Gastrocnemius medialis (tissue), 4 donors: ENCODE measurements at regions not wholly inside any gene's neighbourhood (a gene's known extent, or its start where the extent isn't known, plus 50 kb on each side); places are given as distances from the start of the nearest gene placed in this dataset.
A peak's percentile ranks its signal among the peaks of the same experiment; 100 is the strongest.

Experiments used
- ATAC-seq, 2 donors: fragments of 150-250 bp; one replicate each; pipeline ENCODE4 v1.9.1; 2016
- DNase-seq, 2 donors: peaks; one replicate each; pipeline ENCODE4 v3.0.0-alpha.2; 2019
- H3K27ac ChIP-seq, 4 donors: fragments of 200-600 bp; sonication (generic); 1 replicate in 1 of 4; 2 replicates in 3 of 4; pipeline ENCODE4 v1.5.1; 2016 to 2018; ENCODE audit warnings: mild to moderate bottlenecking in 2 of 4, moderate library complexity in 1 of 4
- H3K27me3 ChIP-seq, 3 donors: fragments of 200-600 bp; sonication (generic) in 2 of 3; 1 replicate in 1 of 3; 2 replicates in 2 of 3; pipeline versions ENCODE4 v1.5.1 to v1.6.0; 2016 to 2019; ENCODE audit warnings: mild to moderate bottlenecking in 1 of 3, moderate library complexity in 1 of 3
- H3K36me3 ChIP-seq, 2 donors: fragments of 200-600 bp; sonication (generic) in 1 of 2; one replicate each; pipeline ENCODE4 v1.5.1; 2017 to 2018
- H3K4me1 ChIP-seq, 2 donors: fragments of 200-600 bp; sonication (generic) in 1 of 2; one replicate each; pipeline ENCODE4 v1.5.1; 2016 to 2017; ENCODE audit warnings: mild to moderate bottlenecking in 2 of 2
- H3K4me3 ChIP-seq, 4 donors: fragments of 200-600 bp; sonication (generic) in 3 of 4; 1 replicate in 1 of 4; 2 replicates in 3 of 4; pipeline ENCODE4 v1.5.1; 2016 to 2019; ENCODE audit warnings: mild to moderate bottlenecking in 2 of 4
- H3K9me3 ChIP-seq, 3 donors: fragments of 200-600 bp; sonication (generic) in 2 of 3; 1 replicate in 1 of 3; 2 replicates in 2 of 3; pipeline ENCODE4 v1.5.1; 2016 to 2019
- POLR2A ChIP-seq, 2 donors: fragments of 450-650 bp; IDR thresholded peaks; one replicate each; pipeline ENCODE4 v1.6.1; 2017; ENCODE audit warnings: antibody characterized with exemption in 2 of 2, mild to moderate bottlenecking in 2 of 2, moderate library complexity in 2 of 2
- in situ Hi-C, 4 donors: fragments of 200-750 bp; cut with MboI; loops; one replicate each; pipeline versions ENCODE4 v1.15.0 to v1.8.0; 2017; ENCODE audit warnings: low sequenced_read_pairs in 4 of 4
- intact Hi-C: fragments of 100-400 bp; cut with DNase I; formaldehyde crosslinking; loops from one replicate; pipeline ENCODE4 v1.15.1; 2023; ENCODE audit warnings: low total_unique reads
- TF ChIP-seq, protein P1 (sequence below), 5 experiments: fragments of 450-650 bp in 3 of 5; fragments of 200-600 bp in 2 of 5; sonication (generic) in 2 of 5; IDR thresholded peaks in 4 of 5; conservative IDR thresholded peaks in 1 of 5; 1 replicate in 4 of 5; 2 replicates in 1 of 5; pipeline ENCODE4 v1.5.1; 2016 to 2019; ENCODE audit warnings: antibody characterized with exemption in 5 of 5, mild to moderate bottlenecking in 3 of 5, moderate library complexity in 3 of 5

DNA sequence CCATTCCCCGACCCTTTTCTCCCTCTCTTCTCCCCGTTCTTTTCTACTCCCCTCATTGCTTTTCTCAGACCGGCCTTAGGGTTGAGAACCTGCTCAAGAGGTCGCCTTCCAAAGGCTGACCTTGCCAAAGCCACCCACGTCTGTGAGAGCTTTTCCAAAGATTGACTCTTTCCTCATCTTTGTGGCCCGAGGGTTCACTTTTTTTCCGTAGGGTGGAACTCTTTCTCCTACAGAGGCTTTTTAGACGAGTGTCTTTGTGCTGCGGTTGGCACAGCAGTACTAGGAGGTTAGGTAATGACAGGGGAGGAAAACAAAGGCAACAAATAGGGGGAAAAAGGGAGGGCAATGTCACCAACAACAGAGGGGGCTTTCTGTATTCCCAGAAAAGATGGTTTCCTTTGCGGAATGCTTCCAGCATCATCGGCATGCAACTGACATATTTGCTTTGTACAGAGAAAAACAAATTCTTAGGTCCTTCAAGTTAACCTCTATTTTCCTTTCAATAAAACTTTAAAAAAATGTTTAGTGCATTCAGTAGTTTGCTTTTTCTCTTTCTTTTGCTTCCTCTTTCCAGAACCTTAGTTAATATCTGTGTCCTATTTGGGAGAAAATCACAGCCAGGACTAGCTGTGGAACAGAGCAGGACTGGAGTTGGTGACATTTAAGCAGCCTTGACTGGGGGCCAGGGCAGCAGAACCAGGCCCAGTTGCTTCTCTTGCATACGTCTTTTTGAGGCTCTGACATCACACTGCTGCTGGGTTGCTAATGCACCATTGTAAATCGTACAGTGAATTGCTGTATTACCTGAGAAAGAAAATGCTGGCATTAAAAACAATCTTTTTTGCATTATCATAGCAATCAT is 188.1 kb upstream of the FANCL start:
- Histone ChIP-seq H3K4me3 (peak overlapping the region in 3 of 4 donors; percentile 22 to 45 (median 34)), H3K27me3 (peaks cover 0 to 16% (median 6%) of the 10 kb centered on the region in 3 donors), H3K36me3 (no peaks in the 10 kb centered on the region), H3K27ac (no peak overlapping the region), H3K9me3 (no peaks in the 10 kb centered on the region), H3K4me1 (peaks cover 0 to 10% of the 10 kb centered on the region in 2 donors)
- in situ Hi-C loops: no loop called here
- ATAC-seq: no peak
- TF ChIP-seq, protein P1, sequence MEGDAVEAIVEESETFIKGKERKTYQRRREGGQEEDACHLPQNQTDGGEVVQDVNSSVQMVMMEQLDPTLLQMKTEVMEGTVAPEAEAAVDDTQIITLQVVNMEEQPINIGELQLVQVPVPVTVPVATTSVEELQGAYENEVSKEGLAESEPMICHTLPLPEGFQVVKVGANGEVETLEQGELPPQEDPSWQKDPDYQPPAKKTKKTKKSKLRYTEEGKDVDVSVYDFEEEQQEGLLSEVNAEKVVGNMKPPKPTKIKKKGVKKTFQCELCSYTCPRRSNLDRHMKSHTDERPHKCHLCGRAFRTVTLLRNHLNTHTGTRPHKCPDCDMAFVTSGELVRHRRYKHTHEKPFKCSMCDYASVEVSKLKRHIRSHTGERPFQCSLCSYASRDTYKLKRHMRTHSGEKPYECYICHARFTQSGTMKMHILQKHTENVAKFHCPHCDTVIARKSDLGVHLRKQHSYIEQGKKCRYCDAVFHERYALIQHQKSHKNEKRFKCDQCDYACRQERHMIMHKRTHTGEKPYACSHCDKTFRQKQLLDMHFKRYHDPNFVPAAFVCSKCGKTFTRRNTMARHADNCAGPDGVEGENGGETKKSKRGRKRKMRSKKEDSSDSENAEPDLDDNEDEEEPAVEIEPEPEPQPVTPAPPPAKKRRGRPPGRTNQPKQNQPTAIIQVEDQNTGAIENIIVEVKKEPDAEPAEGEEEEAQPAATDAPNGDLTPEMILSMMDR (IDR thresholded peaks at IDR 0.05 in 4 of 5, conservative IDR thresholded peaks at IDR 0.05 in 1 of 5): no peak
- intact Hi-C loops: no loop called here
- DNase-seq: no peak

GRCh38 chr2:58428096-58429013 is 187.2 kb upstream of the FANCL start:
- Histone ChIP-seq H3K4me3 (peak overlapping the region; percentile 12 to 49 (median 43)), H3K27ac (no peak overlapping the region), H3K36me3 (no peaks in the 10 kb centered on the region), H3K9me3 (no peaks in the 10 kb centered on the region), H3K4me1 (peaks cover 0 to 10% of the 10 kb centered on the region in 2 donors), H3K27me3 (peaks cover 0 to 16% (median 6%) of the 10 kb centered on the region in 3 donors)
- TF ChIP-seq, protein P1 (IDR thresholded peaks at IDR 0.05 in 4 of 5, conservative IDR thresholded peaks at IDR 0.05 in 1 of 5): no peak
- no peak for TF ChIP-seq POLR2A (IDR thresholded peaks at IDR 0.05)
- ATAC-seq: no peak
- DNase-seq: no peak
- in situ Hi-C loops (no loop called here), intact Hi-C loops (no loop called here)

DNA sequence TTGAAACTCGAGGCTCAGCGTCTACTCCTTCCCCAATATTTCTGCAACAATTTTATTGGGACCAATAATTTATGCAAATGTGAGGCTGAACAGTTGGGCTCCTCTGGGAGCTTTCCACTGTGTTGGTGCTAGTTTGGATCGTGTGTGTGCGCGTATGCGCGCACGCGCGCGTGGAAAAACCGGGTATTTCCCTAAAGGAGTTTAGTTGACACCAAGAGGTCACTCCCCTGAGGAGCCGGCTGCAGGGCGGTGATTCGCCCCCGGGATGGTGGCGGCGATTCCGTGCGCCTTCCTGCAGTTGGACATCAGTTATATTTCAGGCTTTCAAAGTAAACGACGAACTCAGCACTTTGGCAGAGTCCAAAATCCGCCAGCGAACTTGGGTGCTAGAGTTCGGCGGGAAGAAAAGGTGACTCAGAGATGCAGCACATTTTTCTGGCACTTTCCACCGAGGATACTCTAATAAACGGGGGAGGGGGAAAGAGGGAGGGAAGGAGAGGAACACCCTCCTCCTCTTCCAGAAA is 186.5 kb upstream of the FANCL start:
- Histone ChIP-seq H3K4me1 (peaks cover 0 to 10% of the 10 kb centered on the region in 2 donors), H3K36me3 (no peaks in the 10 kb centered on the region), H3K27ac (no peak overlapping the region), H3K27me3 (peaks cover 0 to 16% (median 6%) of the 10 kb centered on the region in 3 donors), H3K9me3 (no peaks in the 10 kb centered on the region), H3K4me3 (peak overlapping the region; percentile 12 to 49 (median 43))
- DNase-seq (no peak), ATAC-seq (no peak)
- in situ Hi-C loops (no loop called here), intact Hi-C loops (no loop called here)
- TF ChIP-seq, protein P1 (IDR thresholded peaks at IDR 0.05 in 4 of 5, conservative IDR thresholded peaks at IDR 0.05 in 1 of 5): no peak
- no peak for TF ChIP-seq POLR2A (IDR thresholded peaks at IDR 0.05)

DNA sequence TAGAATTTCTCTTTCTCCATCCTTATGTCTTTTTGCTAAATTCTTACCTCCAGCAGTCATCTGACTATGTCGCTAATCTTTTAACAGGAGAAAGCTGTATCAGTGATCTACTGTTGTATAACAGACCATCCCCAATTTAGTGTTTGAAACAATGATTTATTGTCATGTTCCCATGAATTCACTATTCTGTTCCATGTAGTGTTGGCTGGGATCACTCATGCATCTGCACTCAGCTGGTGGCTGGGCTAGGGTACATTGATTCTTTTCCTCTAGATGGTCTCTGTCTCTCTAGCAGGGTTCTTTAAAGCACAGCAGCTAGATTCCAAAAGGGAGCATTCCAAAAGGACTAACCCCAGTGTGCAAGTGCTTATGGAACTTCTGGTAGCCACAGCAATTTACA is 184.2 kb upstream of the FANCL start:
- H3K4me1 ChIP-seq: peaks cover 0 to 10% of the 10 kb centered on the region in 2 donors
- DNase-seq (no peak), ATAC-seq (no peak)
- H3K9me3 ChIP-seq: no peaks in the 10 kb centered on the region
- H3K4me3 ChIP-seq: no peak overlapping the region
- intact Hi-C loops: no loop called here
- in situ Hi-C loops: no loop called here
- no peaks in the 10 kb centered on the region for H3K36me3 ChIP-seq
- no peak overlapping the region for H3K27ac ChIP-seq
- peaks cover 0 to 16% (median 8%) of the 10 kb centered on the region in 3 donors for H3K27me3 ChIP-seq
- TF ChIP-seq, protein P1 (IDR thresholded peaks at IDR 0.05 in 4 of 5, conservative IDR thresholded peaks at IDR 0.05 in 1 of 5): no peak
- no peak for TF ChIP-seq POLR2A (IDR thresholded peaks at IDR 0.05)
